Activated naive CD4-positive, alpha-beta T cell treated with anti-CD3 and anti-CD28 coated beads, Interleukin-2, amount 50 U/mL, for 24 hours (primary cell): ENCODE measurements at regions not wholly inside any gene's neighbourhood (a gene's known extent, or its start where the extent isn't known, plus 50 kb on each side); places are given as distances from the start of the nearest gene placed in this dataset.
A peak's percentile ranks its signal among the peaks of the same experiment; 100 is the strongest.

Source experiments
- H3K27ac Mint-ChIP-seq: one replicate; pipeline ENCODE4 v1.8.0; 2021; ENCODE audit warnings: mild to moderate bottlenecking, mixed read lengths
- H3K27me3 Mint-ChIP-seq: one replicate; pipeline ENCODE4 v1.8.0; 2021; ENCODE audit warnings: mixed read lengths
- H3K36me3 Mint-ChIP-seq: one replicate; pipeline ENCODE4 v1.8.0; 2021; ENCODE audit warnings: mixed read lengths
- H3K4me1 Mint-ChIP-seq: one replicate; pipeline ENCODE4 v1.8.0; 2021; ENCODE audit warnings: mixed read lengths
- H3K4me3 Mint-ChIP-seq: one replicate; pipeline ENCODE4 v1.8.0; 2021; ENCODE audit warnings: mild to moderate bottlenecking, mixed read lengths
- H3K9me3 Mint-ChIP-seq: one replicate; pipeline ENCODE4 v1.8.0; 2021; ENCODE audit warnings: mixed read lengths

DNA sequence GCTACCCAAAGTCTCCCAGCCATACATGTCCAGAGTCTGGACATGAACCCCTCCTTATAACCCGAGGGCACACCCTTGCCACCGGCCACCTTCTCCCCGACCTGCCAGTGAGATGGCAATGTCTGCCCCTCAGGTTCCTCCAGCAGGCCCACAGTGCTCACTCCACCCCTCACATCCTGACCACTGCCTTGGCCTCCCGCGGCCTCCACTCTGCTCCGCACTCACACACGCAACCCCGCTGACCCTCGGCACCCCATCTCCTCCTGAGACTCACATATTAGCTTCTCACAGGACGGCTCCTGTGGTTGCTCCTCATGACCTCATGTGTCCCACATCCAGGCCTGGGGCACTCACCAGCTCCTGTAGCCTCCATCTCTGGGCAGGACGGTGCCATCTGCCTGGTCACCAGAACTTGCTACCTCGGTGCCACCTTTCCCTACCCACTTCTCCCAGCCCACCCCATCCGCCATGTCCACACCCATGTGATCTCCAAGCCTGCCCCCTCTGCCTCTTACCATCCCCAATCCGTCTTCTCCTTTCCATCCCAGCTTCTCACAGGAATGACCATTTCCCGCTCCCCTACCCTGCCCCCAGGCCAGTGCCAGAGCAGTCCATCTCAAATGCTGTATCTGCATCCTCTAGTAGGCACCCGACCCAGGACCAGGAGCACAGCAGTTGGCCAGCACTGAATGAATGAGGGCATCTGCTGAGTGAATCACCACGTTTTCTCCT lies 198.6 kb upstream of the DIO3 start:
- Mint-ChIP-seq H3K4me1 (no peaks in the 10 kb centered on the region), H3K9me3 (no peaks in the 10 kb centered on the region), H3K36me3 (no peaks in the 10 kb centered on the region), H3K27ac (no peak overlapping the region), H3K27me3 (peaks cover 16% of the 10 kb centered on the region), H3K4me3 (no peak overlapping the region)

DNA sequence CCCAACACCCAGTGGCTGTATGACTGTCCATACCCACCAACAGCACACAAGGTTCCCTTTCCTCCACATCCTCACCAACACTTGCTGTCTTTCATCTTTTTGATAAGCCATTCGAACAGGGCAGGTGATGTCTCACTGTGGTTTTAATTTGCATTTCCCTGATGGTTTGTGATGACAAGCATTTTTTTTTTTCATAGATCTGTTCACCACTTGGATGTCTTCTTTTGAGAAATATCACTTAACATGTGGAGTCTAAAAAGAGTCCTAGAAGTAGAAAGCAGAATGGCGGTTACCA lies 198.1 kb upstream of the DIO3 start:
- Mint-ChIP-seq H3K36me3 (no peaks in the 10 kb centered on the region), H3K27ac (no peak overlapping the region), H3K27me3 (peaks cover 16% of the 10 kb centered on the region), H3K9me3 (no peaks in the 10 kb centered on the region), H3K4me3 (no peak overlapping the region), H3K4me1 (no peaks in the 10 kb centered on the region)

DNA sequence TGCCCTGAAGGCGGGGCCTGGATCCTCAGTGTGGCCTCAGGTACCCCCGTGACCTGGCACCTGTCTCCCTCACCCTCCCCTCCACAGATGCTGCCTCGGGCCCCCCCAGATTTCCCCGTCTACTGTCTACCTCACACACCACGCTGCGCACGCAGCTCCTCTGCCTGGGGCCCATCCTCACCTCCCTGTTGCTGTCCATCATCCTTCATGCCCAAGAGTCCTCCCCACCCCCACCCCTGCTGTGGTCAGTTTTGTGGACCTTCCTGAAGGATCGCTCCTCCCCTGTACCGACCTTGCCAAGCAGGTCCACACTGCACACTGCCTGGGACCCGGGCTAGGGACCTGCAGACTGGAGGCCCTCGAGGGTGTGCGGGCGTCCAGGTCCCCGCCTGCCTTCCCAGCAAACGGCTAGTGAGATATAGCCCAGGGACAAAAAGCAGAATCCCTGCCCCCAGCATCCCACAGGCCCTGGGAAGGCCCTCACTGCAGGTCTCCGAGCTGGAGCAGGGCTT lies 197.4 kb upstream of the DIO3 start:
- no peaks in the 10 kb centered on the region for H3K9me3 Mint-ChIP-seq
- H3K27me3 Mint-ChIP-seq, result peaks cover 16% of the 10 kb centered on the region
- H3K27ac Mint-ChIP-seq, result no peak overlapping the region
- no peak overlapping the region for H3K4me3 Mint-ChIP-seq
- H3K4me1 Mint-ChIP-seq, result no peaks in the 10 kb centered on the region
- H3K36me3 Mint-ChIP-seq, result no peaks in the 10 kb centered on the region

- Mint-ChIP-seq H3K4me3 (no peak overlapping the region), H3K36me3 (no peaks in the 10 kb centered on the region), H3K27ac (peak overlapping the region; percentile 2), H3K9me3 (no peaks in the 10 kb centered on the region), H3K4me1 (no peaks in the 10 kb centered on the region), H3K27me3 (peaks cover 16% of the 10 kb centered on the region)
Measured at GRCh38 chr14:101364503-101365328, 196.6 kb upstream of the DIO3 start.

DNA sequence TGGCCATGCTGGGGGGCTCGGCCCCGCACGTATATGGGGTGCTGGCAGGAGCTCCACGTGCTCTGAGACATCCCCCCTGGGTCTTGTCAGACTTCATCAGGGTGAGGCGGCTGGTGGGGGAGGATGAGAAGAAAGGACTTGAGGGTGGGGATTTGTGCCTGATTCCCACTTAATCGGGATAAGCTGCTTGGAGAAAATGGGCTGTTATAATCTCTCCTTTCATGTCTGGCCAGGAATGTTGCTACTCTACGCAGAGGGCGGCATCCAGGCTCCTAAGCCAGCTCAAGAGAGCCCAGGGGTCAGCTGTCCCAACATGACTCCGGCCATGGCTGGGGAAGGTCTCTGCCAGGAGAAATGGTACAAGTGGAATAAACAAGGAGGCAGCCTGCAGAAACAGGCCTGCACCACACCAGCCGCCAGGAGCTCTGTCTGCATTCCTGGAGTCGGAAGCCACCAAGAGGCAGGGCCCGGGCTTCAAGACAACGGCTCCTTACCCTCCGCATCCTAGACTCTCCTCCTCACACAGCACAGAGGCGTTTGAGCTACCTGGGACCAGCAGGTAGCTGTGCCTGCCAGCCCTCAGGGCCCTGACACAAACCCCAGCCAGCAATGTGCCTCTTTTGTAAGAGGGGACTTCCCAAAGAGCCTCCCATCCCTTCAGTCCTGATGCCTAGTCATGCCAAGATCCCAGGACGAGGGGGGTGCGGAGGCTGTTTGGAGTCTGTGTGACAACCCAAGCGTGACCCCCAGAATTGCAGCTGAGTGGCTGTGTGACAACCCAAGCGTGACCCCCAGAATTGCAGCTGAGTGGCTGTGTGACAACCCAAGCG lies 195.8 kb upstream of the DIO3 start:
- Mint-ChIP-seq H3K9me3 (no peaks in the 10 kb centered on the region), H3K4me1 (no peaks in the 10 kb centered on the region), H3K36me3 (no peaks in the 10 kb centered on the region), H3K4me3 (no peak overlapping the region), H3K27me3 (peaks cover 16% of the 10 kb centered on the region), H3K27ac (no peak overlapping the region)

- Mint-ChIP-seq H3K27ac (no peak overlapping the region), H3K27me3 (peaks cover 8% of the 10 kb centered on the region), H3K36me3 (no peaks in the 10 kb centered on the region), H3K4me3 (no peak overlapping the region), H3K9me3 (no peaks in the 10 kb centered on the region), H3K4me1 (no peaks in the 10 kb centered on the region)
Measured at GRCh38 chr14:101367421-101368261, 193.7 kb upstream of the DIO3 start.

- H3K4me1 Mint-ChIP-seq, result no peaks in the 10 kb centered on the region
- no peaks in the 10 kb centered on the region for H3K27me3 Mint-ChIP-seq
- H3K36me3 Mint-ChIP-seq, result no peaks in the 10 kb centered on the region
- no peak overlapping the region for H3K4me3 Mint-ChIP-seq
- no peaks in the 10 kb centered on the region for H3K9me3 Mint-ChIP-seq
- H3K27ac Mint-ChIP-seq, result peak overlapping the region; percentile 12
Measured at GRCh38 chr14:101368629-101369028, 192.7 kb upstream of the DIO3 start.

DNA sequence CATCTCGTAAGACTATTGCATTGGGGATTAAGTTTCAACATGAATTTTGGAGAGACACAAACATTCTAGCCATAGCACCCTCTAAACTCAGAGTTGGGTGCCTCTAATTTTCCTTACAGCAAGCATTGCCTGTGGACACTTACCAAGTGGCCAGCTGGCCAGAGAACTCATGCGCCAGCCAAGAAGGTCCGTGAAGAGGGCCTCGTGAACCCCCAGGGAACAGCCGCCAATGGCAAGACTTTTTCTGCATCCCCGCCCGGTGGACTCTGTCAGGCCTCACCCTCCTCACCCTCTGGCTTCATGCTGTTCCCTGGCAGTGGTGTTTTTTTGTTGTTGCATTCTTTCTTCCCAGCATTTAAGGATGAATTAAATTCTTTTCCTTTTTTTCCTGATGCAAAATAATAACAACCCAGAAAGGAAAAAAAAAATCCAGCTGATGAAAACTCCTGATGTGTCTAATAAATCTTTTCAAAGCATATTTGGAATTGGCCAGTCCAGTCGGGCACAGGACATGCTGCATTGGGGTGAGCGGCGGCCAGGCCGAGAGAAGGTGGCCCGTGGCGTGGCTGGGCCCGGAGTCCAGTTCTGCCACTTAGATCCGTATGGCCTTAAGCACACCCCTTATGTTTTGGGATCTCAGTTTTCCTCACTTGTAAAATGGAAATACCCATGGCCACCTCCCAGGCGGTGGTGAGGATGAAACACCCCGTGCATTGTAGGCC lies 191.9 kb upstream of the DIO3 start:
- Mint-ChIP-seq H3K36me3 (no peaks in the 10 kb centered on the region), H3K4me1 (no peaks in the 10 kb centered on the region), H3K27me3 (peaks cover 4% of the 10 kb centered on the region), H3K9me3 (no peaks in the 10 kb centered on the region), H3K27ac (no peak overlapping the region), H3K4me3 (no peak overlapping the region)

GRCh38 chr14:101369916-101370592 lies 191.2 kb upstream of the DIO3 start:
- peaks cover 6% of the 10 kb centered on the region for H3K27me3 Mint-ChIP-seq
- no peaks in the 10 kb centered on the region for H3K4me1 Mint-ChIP-seq
- no peak overlapping the region for H3K4me3 Mint-ChIP-seq
- no peaks in the 10 kb centered on the region for H3K9me3 Mint-ChIP-seq
- H3K36me3 Mint-ChIP-seq, result no peaks in the 10 kb centered on the region
- H3K27ac Mint-ChIP-seq, result no peak overlapping the region

GRCh38 chr14:101370593-101371569 lies 190.4 kb upstream of the DIO3 start:
- Mint-ChIP-seq H3K27me3 (peaks cover 6% of the 10 kb centered on the region), H3K4me3 (no peak overlapping the region), H3K36me3 (no peaks in the 10 kb centered on the region), H3K9me3 (no peaks in the 10 kb centered on the region), H3K27ac (no peak overlapping the region), H3K4me1 (no peaks in the 10 kb centered on the region)

GRCh38 chr14:101371799-101372793 lies 189.2 kb upstream of the DIO3 start:
- Mint-ChIP-seq H3K4me3 (no peak overlapping the region), H3K27ac (no peak overlapping the region), H3K4me1 (no peaks in the 10 kb centered on the region), H3K9me3 (no peaks in the 10 kb centered on the region), H3K36me3 (no peaks in the 10 kb centered on the region), H3K27me3 (peaks cover 6% of the 10 kb centered on the region)

DNA sequence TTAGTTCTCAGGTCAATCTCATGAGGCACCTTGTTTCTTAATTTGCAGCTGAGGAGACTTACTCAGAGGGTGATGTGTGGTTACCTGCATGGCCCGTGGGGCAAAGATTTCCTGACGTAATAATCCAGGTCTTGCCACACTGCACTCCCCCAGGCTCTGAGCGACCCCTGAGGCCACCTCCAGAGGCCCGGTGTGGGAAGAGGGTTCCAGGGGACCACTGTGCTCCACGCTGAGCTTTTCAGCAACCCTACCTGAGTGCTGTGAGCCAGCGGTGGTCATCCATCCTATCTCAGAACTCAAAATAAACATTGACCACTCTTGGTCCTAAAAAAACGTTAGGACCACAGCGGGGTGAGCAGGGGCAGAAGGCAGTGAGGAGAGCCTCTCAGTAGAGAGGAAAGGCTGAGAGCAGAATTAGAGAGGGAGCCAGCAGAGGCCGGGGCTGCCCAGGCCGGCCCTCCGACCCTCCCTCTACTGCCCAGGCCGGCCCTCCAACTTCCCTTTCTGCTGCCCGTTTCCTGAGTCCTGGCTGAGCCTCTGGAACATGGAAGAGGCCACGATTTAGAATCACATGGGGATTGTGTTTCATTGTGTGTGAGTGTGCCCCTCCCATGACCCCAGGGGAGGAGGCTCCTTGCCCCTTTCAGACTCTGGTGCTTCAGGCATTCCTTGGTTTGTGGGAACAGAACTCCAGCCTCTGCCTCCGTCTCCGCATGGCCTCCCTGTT lies 188.2 kb upstream of the DIO3 start:
- Mint-ChIP-seq H3K36me3 (no peaks in the 10 kb centered on the region), H3K9me3 (no peaks in the 10 kb centered on the region)

More for the DNA sequence above, 188.2 kb upstream of the DIO3 start:
- Mint-ChIP-seq H3K27me3 (peaks cover 6% of the 10 kb centered on the region), H3K27ac (no peak overlapping the region), H3K4me1 (no peaks in the 10 kb centered on the region), H3K4me3 (no peak overlapping the region)
